Stimulated activated effector memory CD8-positive, alpha-beta T cell treated with anti-CD3 and anti-CD28 coated beads, Interleukin-12 subunit alpha, Interleukin-12 subunit beta, amount 100 ng/mL, for 72 hours (primary cell): ENCODE measurements at regions not wholly inside any gene's neighbourhood (a gene's known extent, or its start where the extent isn't known, plus 50 kb on each side); places are given as distances from the start of the nearest gene placed in this dataset.

Experiments
- ATAC-seq: fragments of 150-1000 bp; cut with Tn5 transposase; 2 replicates; pipeline ENCODE4 v1.10.0; 2021
- DNase-seq, 2 donors: peaks; one replicate each; pipeline ENCODE4 v3.0.0; 2021 to 2022; ENCODE audit warnings: low spot score in 2 of 2
- H3K27ac Mint-ChIP-seq: one replicate; pipeline ENCODE4 v1.8.0; 2022; ENCODE audit warnings: mild to moderate bottlenecking, mixed read lengths
- H3K36me3 Mint-ChIP-seq: one replicate; pipeline ENCODE4 v1.8.0; 2022; ENCODE audit warnings: mild to moderate bottlenecking, mixed read lengths
- H3K4me1 Mint-ChIP-seq: one replicate; pipeline ENCODE4 v1.8.0; 2022; ENCODE audit warnings: mixed read lengths
- H3K4me3 Mint-ChIP-seq: one replicate; pipeline ENCODE4 v1.8.0; 2022; ENCODE audit warnings: mild to moderate bottlenecking, mixed read lengths
- H3K9me3 Mint-ChIP-seq: one replicate; pipeline ENCODE4 v1.8.0; 2022; ENCODE audit warnings: mixed read lengths

DNA sequence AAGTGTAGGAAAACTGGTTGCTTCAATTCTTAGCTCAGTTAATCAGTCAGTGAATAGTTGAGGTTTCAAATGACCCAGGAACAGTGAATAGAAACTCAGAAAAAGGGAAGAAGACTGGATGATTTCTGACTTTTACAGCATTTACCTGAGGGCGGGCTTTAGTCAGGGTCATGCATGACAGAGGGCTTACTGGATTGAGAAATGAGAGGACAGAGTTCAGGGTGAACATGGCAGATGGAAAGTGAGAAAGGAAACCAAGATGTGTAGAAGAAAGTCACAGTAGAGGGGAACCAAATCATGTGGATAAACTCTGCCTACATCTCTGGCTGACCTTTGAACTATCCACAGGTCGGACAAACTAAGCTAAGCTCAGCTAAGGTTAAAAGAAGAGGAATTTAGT, 596.0 kb downstream of the SEMA5A start:
- H3K9me3 Mint-ChIP-seq: peaks cover 17% of the 10 kb centered on the region
- DNase-seq (no peak), ATAC-seq (no peak)
- no peaks in the 10 kb centered on the region for H3K4me1 Mint-ChIP-seq
- no peak overlapping the region for H3K4me3 Mint-ChIP-seq
- no peaks in the 10 kb centered on the region for H3K36me3 Mint-ChIP-seq
- H3K27ac Mint-ChIP-seq: no peak overlapping the region

- Mint-ChIP-seq H3K4me1 (no peaks in the 10 kb centered on the region), H3K27ac (no peak overlapping the region), H3K9me3 (peaks cover 15% of the 10 kb centered on the region), H3K36me3 (no peaks in the 10 kb centered on the region), H3K4me3 (no peak overlapping the region)
- ATAC-seq (no peak), DNase-seq (no peak)
Observed at GRCh38 chr5:8952147-8952546, 593.7 kb downstream of the SEMA5A start.

- Mint-ChIP-seq H3K9me3 (peaks cover 15% of the 10 kb centered on the region), H3K4me3 (no peak overlapping the region), H3K4me1 (no peaks in the 10 kb centered on the region), H3K27ac (no peak overlapping the region), H3K36me3 (no peaks in the 10 kb centered on the region)
- no peak for ATAC-seq
- DNase-seq: no peak
Observed at GRCh38 chr5:8953016-8953415, 592.9 kb downstream of the SEMA5A start.

DNA sequence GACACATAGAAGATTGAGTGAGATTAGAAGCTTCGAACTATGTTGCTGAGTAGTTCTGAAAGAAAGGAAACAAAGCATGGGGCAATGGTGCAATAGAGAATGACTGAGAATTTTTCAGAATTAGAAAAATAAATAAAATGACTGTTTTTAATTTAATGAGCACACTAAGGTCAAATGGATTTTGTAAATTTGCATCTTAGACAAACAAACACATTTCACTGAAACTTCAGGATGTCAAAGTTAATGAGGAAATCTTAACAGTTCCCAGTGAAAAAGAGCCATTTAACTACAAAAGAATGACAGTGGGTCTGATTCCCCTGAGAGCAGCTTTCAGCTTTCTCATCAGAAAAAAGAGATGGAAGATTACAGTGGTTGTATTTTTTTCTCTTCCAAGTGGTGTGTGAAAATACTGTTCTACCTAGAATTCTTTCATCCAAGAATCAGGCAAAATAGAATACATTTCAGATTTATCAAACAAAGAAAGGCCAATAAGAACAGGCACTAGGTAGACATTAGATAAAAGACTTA, 591.9 kb downstream of the SEMA5A start:
- H3K9me3 Mint-ChIP-seq: peaks cover 13% of the 10 kb centered on the region
- no peak for DNase-seq
- no peak overlapping the region for H3K27ac Mint-ChIP-seq
- no peak overlapping the region for H3K4me3 Mint-ChIP-seq
- no peaks in the 10 kb centered on the region for H3K36me3 Mint-ChIP-seq
- H3K4me1 Mint-ChIP-seq: no peaks in the 10 kb centered on the region
- ATAC-seq: no peak

- peaks cover 9% of the 10 kb centered on the region for H3K9me3 Mint-ChIP-seq
- no peak overlapping the region for H3K27ac Mint-ChIP-seq
- no peaks in the 10 kb centered on the region for H3K36me3 Mint-ChIP-seq
- no peak for DNase-seq
- no peak for ATAC-seq
- no peaks in the 10 kb centered on the region for H3K4me1 Mint-ChIP-seq
- H3K4me3 Mint-ChIP-seq: no peak overlapping the region
Observed at GRCh38 chr5:8954801-8955200, 591.1 kb downstream of the SEMA5A start.

- no peaks in the 10 kb centered on the region for H3K4me1 Mint-ChIP-seq
- no peak for ATAC-seq
- no peak overlapping the region for H3K4me3 Mint-ChIP-seq
- no peak overlapping the region for H3K27ac Mint-ChIP-seq
- H3K36me3 Mint-ChIP-seq: no peaks in the 10 kb centered on the region
- no peak for DNase-seq
- peaks cover 12% of the 10 kb centered on the region for H3K9me3 Mint-ChIP-seq
Observed at GRCh38 chr5:8956659-8957058, 589.2 kb downstream of the SEMA5A start.

GRCh38 chr5:8958602-8959001, 587.3 kb downstream of the SEMA5A start:
- DNase-seq (no peak), ATAC-seq (no peak)
- Mint-ChIP-seq H3K36me3 (no peaks in the 10 kb centered on the region), H3K27ac (no peak overlapping the region), H3K9me3 (peaks cover 11% of the 10 kb centered on the region), H3K4me3 (no peak overlapping the region), H3K4me1 (no peaks in the 10 kb centered on the region)

DNA sequence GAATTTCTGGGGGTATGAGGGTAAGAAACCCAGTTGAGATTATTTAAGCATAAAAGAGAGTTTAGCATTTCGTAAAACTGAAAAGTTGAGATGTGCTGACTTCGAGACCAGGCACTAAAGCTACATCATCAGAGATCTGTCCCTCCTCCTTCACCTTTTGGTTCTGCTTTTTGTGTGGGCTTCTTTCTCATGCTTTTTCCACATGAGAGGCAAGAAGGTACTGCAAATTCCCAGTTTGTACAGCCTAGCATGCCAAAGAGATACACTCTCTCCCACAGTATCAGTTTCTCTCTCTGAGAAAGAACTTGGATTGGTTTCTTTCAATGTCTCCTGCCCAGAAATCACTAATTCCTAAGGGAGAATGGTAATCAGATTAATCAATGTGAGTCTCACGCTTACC, 584.7 kb downstream of the SEMA5A start:
- Mint-ChIP-seq H3K36me3 (no peaks in the 10 kb centered on the region), H3K4me3 (no peak overlapping the region), H3K4me1 (no peaks in the 10 kb centered on the region), H3K27ac (no peak overlapping the region), H3K9me3 (peaks cover 15% of the 10 kb centered on the region)
- ATAC-seq: no peak
- no peak for DNase-seq

GRCh38 chr5:8961956-8962355, 583.9 kb downstream of the SEMA5A start:
- no peak overlapping the region for H3K27ac Mint-ChIP-seq
- H3K4me1 Mint-ChIP-seq: no peaks in the 10 kb centered on the region
- no peaks in the 10 kb centered on the region for H3K36me3 Mint-ChIP-seq
- H3K4me3 Mint-ChIP-seq: no peak overlapping the region
- DNase-seq (no peak), ATAC-seq (no peak)
- H3K9me3 Mint-ChIP-seq: peaks cover 19% of the 10 kb centered on the region

DNA sequence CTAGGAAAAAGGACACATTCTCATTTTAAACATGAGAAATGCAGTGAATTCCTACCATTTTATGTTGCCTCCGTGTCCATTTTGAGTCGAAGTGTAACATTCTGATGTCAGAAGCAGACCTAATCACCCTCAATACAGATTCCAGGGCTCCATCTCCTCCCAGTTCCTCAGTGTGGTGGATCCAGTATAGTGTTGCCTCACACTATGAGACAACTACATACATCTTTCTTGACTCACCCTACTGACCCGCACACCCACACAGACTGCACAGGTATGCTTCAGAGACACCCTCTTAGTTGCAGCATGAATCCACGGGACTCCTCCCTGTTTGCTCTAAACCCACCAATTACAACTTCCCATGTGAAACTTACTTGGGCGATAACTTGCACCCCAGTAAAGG, 564.9 kb downstream of the SEMA5A start:
- Mint-ChIP-seq H3K27ac (no peak overlapping the region), H3K4me1 (no peaks in the 10 kb centered on the region), H3K36me3 (no peaks in the 10 kb centered on the region), H3K9me3 (peaks cover 14% of the 10 kb centered on the region), H3K4me3 (no peak overlapping the region)
- DNase-seq: no peak
- no peak for ATAC-seq

- peaks cover 14% of the 10 kb centered on the region for H3K9me3 Mint-ChIP-seq
- no peak overlapping the region for H3K4me3 Mint-ChIP-seq
- H3K27ac Mint-ChIP-seq: no peak overlapping the region
- no peaks in the 10 kb centered on the region for H3K36me3 Mint-ChIP-seq
- ATAC-seq: no peak
- no peaks in the 10 kb centered on the region for H3K4me1 Mint-ChIP-seq
- DNase-seq: no peak
Observed at GRCh38 chr5:8981496-8981895, 564.4 kb downstream of the SEMA5A start.

DNA sequence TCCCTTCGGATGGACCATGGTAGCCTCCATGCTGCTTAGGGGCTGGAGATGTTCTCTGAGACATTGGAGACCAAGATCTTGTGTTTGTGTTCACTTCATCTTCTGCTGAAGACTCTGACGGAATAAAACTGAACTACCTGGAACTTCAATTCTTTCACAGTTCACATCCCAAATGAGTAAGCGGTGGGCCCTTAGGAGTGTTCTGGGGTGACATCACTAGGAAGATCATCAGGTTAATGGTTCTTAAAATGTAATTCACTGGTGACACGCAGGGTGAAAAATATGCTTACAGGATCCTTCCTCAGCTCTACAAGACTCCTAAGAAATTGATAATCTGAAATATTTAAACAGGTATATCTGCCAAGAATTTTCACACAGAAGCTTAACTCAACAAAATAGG, 561.5 kb downstream of the SEMA5A start:
- no peak overlapping the region for H3K4me3 Mint-ChIP-seq
- DNase-seq: no peak
- H3K27ac Mint-ChIP-seq: no peak overlapping the region
- no peaks in the 10 kb centered on the region for H3K4me1 Mint-ChIP-seq
- no peaks in the 10 kb centered on the region for H3K36me3 Mint-ChIP-seq
- peaks cover 21% of the 10 kb centered on the region for H3K9me3 Mint-ChIP-seq
- no peak for ATAC-seq
